ENCODE measurements at regions not wholly inside any gene's neighbourhood (a gene's known extent, or its start where the extent isn't known, plus 50 kb on each side); places are given as distances from the start of the nearest gene placed in this dataset.
"Not testable (repeated sequence)": the region's sequence is repeated elsewhere in the genome, so short reads cannot be mapped to it uniquely, and the experiment has no call there.

DNA sequence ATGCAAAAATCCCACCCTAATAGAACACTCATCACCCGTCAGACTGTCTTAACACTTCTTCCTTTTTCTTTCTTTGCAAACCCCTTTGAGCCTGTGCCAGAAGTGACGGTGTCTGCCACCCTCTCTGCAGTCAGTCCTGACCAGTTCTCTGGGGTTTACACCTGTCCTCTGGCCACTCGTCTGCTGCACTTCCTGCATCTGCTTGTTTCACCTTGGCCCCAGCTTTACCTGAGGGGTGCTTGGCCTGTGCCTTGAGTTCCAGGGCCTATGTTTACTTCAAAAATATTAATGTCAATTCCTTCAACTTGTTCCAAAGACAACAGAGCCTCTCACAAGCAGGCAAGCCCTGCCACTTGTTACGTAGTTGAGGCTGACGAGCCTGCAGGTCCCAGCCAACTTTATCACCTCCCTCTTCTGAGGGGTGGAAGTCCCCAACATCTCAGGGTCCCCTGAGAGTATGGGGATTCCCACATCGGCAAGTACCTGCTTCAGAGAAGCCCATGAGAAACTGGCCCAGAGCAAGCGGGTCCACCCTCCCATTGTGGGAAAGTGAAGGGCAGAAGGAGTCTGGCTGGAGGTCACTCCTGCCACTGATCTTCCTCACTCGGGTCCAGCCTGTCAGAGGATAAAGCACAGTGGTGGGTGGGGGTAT lies 205.4 kb downstream of the DAD1 start:
- DNase-seq: no peak

- DNase-seq: no peak
Measured at GRCh38 chr14:22382955-22383354, 206.1 kb downstream of the DAD1 start.

- DNase-seq: no peak
Measured at GRCh38 chr14:22382395-22382794, 206.6 kb downstream of the DAD1 start.

GRCh38 chr14:22381766-22382165 lies 207.3 kb downstream of the DAD1 start:
- no peak for DNase-seq

- DNase-seq: no peak
Measured at GRCh38 chr14:22381408-22381760, 207.6 kb downstream of the DAD1 start.

GRCh38 chr14:22380571-22381407 lies 208.2 kb downstream of the DAD1 start:
- no peak for DNase-seq

DNA sequence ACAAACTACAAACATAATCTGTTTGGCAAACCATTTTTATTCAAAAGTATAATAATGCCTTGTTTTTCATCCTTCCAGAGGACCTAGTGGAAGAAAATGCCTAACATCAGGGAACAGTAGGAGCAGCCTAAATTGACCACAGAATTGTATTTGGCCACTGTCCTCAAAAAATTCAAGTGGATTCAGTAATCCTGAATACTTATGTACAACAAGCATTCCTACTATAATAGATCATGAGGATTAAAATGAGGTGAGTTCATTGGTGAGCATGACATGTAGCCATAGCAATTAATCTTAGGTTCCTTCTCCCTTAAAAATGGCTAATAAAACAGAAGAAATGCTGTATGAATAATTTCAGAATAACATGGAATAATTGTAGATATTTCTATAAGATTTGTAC lies 209.3 kb downstream of the DAD1 start:
- DNase-seq: no peak

DNA sequence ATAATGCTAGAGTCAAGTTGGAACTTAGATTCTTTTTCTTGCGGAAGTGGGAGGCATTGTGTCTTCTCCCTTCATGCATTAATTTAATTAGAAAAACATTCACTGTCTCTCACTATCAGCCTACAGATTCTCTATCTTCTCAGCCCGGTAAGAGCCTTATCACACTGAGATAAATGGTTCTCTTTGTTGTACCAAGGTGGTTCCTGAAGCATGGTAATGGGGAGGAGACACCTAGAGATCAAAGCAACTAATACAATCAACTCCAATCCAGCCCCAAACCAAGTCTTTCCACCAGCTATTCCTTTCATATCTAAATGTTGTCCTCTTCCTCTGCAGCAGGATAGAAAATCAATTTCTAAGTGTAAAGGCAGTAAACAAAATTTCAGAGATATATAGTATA lies 210.8 kb downstream of the DAD1 start:
- DNase-seq: no peak

DNA sequence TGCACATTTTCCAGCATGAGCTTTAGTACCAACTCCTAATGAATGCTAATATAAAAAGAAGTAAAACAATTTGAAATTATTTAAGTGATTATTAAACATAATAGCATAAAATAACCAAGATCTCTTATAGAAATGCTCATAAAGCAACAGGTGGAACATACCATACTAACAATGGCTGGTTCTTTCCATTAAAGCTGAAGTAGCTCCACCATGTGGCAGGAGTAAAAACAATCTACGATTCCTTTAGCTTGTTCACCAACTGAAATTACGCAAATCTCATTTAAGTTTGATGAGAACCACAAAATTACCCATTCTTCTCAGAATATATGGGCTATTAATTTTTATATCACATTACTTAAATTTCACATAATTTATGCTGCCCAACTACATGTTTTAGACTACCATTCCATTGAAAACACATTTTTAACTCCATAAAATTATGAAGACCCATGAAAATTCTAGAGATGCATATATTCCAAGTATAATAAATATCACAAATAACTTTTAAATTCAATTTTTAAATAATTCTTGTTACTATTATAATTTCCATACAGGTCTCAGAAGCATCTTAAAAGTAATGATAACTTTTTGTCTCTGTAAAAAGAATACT lies 213.6 kb downstream of the DAD1 start:
- DNase-seq: no peak

DNA sequence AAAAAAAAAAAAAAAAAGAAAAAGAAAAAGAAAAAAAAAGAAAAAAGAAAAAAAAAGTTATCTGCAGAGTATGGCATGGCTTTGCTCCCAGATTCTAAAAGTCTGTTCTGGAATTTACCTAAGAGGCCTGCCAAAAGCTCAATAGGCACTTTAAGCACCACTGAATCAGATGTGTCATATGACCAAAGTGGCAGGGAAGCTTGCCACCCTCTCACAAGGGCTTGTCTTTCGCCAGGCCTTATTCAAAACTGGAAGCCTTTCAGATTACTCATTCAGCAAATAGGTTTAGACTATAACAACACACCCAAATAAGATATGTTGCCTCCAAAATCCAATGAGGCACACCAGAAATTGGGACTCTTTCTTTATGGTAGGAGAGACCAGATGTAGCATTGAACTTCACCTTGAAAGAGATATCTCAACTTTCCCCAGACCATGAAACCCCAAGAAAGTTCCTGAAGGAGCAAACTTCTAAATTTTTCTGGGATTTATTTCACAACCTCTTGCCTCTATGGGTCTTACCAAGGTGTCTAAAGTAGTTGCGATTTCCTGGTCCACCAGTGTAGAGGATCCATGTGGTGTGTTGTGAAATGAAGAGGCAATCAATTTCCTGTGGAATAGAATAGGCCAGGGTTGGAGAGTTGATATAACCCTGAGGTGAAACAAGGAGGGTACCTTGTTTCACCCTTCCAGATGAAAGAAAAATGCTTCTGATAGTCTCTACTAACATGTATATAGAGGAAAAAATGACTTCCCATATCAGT lies 218.8 kb downstream of the DAD1 start:
- DNase-seq: no peak

DNA sequence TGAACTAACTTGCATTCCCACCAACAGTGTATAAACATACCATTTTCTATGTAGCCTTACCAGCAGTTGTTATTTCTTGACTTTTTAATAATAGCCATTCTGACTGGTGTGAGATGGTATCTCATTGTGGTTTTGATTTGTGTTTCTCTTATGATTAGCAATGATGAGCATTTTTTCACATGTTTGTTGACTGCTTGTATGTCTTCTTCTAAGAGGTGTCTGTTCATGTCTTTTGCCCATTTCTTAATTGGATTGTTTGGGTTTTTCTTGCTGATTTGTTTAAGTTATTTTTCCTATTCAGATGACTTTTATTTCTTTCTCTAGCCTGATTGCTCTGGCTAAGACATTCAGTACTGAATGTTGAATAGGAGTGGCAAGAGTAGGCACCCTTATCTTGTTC lies 230.3 kb downstream of the DAD1 start:
- no peak for DNase-seq

- DNase-seq: not testable (repeated sequence)
Measured at GRCh38 chr14:22349281-22349680, 239.7 kb downstream of the DAD1 start.

DNA sequence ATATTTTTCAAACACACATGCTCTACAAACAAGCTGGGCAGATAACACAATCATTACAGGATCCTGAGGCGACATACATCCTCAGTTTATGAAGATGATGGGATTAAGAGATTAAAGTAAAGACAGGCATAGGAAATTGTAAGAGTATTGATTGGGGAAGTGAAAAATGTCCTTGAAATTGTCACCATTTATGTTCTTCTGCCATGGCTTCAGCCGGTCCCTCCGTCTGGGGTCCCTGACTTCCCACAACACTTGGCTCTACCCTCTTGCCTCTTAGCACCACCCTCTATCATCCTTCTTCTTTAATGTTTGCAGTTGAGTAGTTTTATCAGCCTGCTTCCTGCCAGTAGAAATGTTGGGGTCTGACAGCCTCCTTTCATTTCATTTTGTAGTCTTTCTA lies 244.4 kb downstream of the DAD1 start:
- DNase-seq: no peak

DNA sequence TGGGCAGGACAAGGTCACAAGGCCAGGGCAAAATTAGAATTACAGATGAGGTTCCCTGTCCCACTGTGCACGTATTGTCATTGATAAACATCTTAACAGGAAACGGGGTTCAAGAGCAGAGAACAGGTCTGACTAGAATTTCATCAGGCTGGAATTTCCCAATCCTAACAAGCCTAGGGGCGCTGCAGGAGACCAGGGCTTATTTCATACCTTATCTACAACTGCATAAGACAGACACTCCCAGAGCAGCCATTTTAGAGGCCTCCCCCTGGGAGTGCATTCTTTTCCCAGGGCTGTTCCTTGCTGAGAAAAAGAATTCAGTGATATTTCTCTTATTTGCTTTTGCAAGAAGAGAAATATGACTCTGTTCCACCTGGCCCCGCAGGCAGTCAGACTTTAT lies 244.8 kb downstream of the DAD1 start:
- DNase-seq: not testable (repeated sequence)

GRCh38 chr14:22341049-22341448 lies 248.0 kb downstream of the DAD1 start:
- DNase-seq: no peak

- no peak for DNase-seq
Measured at GRCh38 chr14:22338917-22339715, 249.9 kb downstream of the DAD1 start.

GRCh38 chr14:22338381-22338780 lies 250.6 kb downstream of the DAD1 start:
- DNase-seq: no peak

- DNase-seq: no peak
Measured at GRCh38 chr14:22337938-22338337, 251.1 kb downstream of the DAD1 start.

DNA sequence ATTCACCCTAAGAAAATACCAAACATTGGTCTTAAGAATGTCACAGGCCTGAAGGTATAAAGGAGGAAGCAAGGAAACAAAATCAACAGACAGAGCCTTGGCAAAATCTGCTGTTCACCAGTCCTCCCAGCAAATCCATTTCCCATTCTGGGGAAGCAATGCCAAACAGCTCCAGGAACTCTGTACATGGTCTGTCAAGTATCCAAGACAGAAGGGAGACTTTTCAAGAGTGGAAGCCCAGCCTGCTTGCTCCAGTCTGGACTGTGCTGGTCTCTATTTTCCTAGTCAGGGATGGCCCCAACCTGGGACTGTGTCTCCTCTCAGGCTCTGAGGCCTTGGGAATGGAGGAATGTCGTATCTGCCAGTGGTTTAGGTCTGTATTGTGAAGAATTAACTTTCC lies 251.5 kb downstream of the DAD1 start:
- DNase-seq: no peak

DNA sequence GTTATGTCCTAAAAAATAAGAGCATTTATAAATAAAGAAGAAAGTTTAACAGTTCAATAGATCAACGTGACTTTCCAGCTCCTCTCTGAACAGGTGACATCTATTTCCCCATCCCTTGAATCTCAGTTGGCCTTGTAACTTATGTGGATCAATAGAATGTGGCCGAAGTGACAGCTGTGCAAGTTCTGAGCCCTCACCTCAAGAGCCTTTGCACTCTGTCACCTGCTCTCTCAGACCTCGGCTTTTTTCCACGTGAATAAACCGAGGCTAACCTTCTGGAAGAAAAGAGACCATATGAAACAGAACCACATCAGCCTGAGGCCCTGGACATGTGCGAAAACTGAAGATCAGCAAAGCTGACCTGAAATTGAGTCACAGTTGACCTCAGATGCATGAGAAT lies 253.0 kb downstream of the DAD1 start:
- no peak for DNase-seq

- no peak for DNase-seq
Measured at GRCh38 chr14:22334627-22335026, 254.4 kb downstream of the DAD1 start.

GRCh38 chr14:22334275-22334577 lies 254.8 kb downstream of the DAD1 start:
- no peak for DNase-seq

Data from 8988T (cell line).